H1 (cell line): ENCODE measurements at regions not wholly inside any gene's neighbourhood (a gene's known extent, or its start where the extent isn't known, plus 50 kb on each side); places are given as distances from the start of the nearest gene placed in this dataset.

Experiments used
- CTCF ChIA-PET: fragments of 300-600 bp; sonication (Branson Sonifier 250); formaldehyde crosslinking; loops from one replicate; lab custom pipeline; 2021; ENCODE audit not compliant: partially characterized antibody; lab: Charles Lee
- POLR2A ChIA-PET: fragments of 300-600 bp; sonication (Branson Sonifier 250); formaldehyde crosslinking; loops from one replicate; lab custom pipeline; 2021; ENCODE audit warnings: inconsistent platforms; ENCODE audit not compliant: partially characterized antibody; lab: Charles Lee
- DNase-seq, 2 experiments: peaks; one replicate each; pipeline versions ENCODE4 v3.0.0 to v3.0.0-alpha.2; 2010 to 2022; ENCODE audit warnings: low spot score in 2 of 2, low read depth in 1 of 2, mixed read lengths in 1 of 2
- FAIRE-seq: peaks from 2 replicates; lab custom pipeline; 2011; peaks lifted over from hg19 to GRCh38; lab: Jason Lieb, UNC
- H2AFZ ChIP-seq: 2 replicates; pipeline ENCODE4 v1.8.1; 2012; ENCODE audit warnings: low read length, inconsistent platforms
- H2AK5ac ChIP-seq: 2 replicates; pipeline ENCODE4 v1.6.1; 2013; ENCODE audit warnings: low read depth, low read length
- H2BK120ac ChIP-seq: replicated peaks from 2 replicates; pipeline ENCODE3; 2013; ENCODE audit warnings: low read depth, low read length, inconsistent platforms
- H2BK12ac ChIP-seq: 2 replicates; pipeline ENCODE4 v1.6.1; 2013; ENCODE audit warnings: low read depth, low read length
- H2BK15ac ChIP-seq: 2 replicates; pipeline ENCODE4 v1.6.1; 2013; ENCODE audit warnings: low read length
- H2BK20ac ChIP-seq: 2 replicates; pipeline ENCODE4 v1.6.1; 2013; ENCODE audit warnings: low read length
- H2BK5ac ChIP-seq: 2 replicates; pipeline ENCODE4 v1.6.1; 2013; ENCODE audit warnings: low read depth, low read length
- H3K14ac ChIP-seq: 2 replicates; pipeline ENCODE4 v1.6.1; 2013; ENCODE audit warnings: inconsistent platforms; ENCODE audit not compliant: insufficient read length
- H3K18ac ChIP-seq: 2 replicates; pipeline ENCODE4 v1.6.1; 2013; ENCODE audit warnings: low read length; ENCODE audit errors: extremely low read depth
- H3K23ac ChIP-seq: 2 replicates; pipeline ENCODE4 v1.6.1; 2013; ENCODE audit warnings: inconsistent platforms; ENCODE audit not compliant: insufficient read length
- H3K23me2 ChIP-seq: 2 replicates; pipeline ENCODE4 v1.6.1; 2013; ENCODE audit warnings: low read depth, low read length
- H3K27ac ChIP-seq: 2 replicates; pipeline ENCODE4 v1.6.1; 2011; ENCODE audit warnings: low read depth, low read length, inconsistent platforms
- H3K27me3 ChIP-seq, 4 experiments: replicated peaks in 1 of 4; 1 replicate in 1 of 4; 2 replicates in 3 of 4; pipeline versions ENCODE4 v1.6.1 to v1.8.1; 2011 to 2013; ENCODE audit warnings: low read length in 3 of 4, mild to moderate bottlenecking in 3 of 4, inconsistent platforms in 2 of 4, mixed read lengths in 2 of 4, moderate library complexity in 1 of 4; ENCODE audit not compliant: control insufficient read depth in 3 of 4, insufficient read depth in 3 of 4; ENCODE audit errors: extremely low read depth in 1 of 4
- H3K36me3 ChIP-seq, 4 experiments: 2 replicates each; pipeline versions ENCODE4 v1.6.1 to v1.8.1; 2011 to 2013; ENCODE audit warnings: mild to moderate bottlenecking in 4 of 4, low read length in 3 of 4, moderate library complexity in 2 of 4, control low read depth in 1 of 4, inconsistent platforms in 1 of 4; ENCODE audit not compliant: insufficient read depth in 4 of 4, control insufficient read depth in 2 of 4
- H3K4ac ChIP-seq: replicated peaks from 2 replicates; pipeline ENCODE3; 2013; ENCODE audit warnings: low read length, low read depth, mixed read lengths, inconsistent platforms; ENCODE audit not compliant: insufficient read length
- H3K4me1 ChIP-seq, 4 experiments: replicated peaks in 1 of 4; 1 replicate in 1 of 4; 2 replicates in 3 of 4; pipeline versions ENCODE4 v1.6.1 to v1.8.1; 2011 to 2013; ENCODE audit warnings: low read length in 3 of 4, inconsistent platforms in 2 of 4, mixed read lengths in 1 of 4; ENCODE audit not compliant: insufficient read depth in 4 of 4, control insufficient read depth in 3 of 4
- H3K4me2 ChIP-seq, 2 experiments: 2 replicates each; pipeline versions ENCODE4 v1.6.1 to v1.8.1; 2011 to 2013; ENCODE audit warnings: low read depth in 2 of 2, low read length in 2 of 2, control low read depth in 1 of 2, inconsistent platforms in 1 of 2, mild to moderate bottlenecking in 1 of 2; ENCODE audit not compliant: insufficient read depth in 1 of 2
- H3K4me3 ChIP-seq, 4 experiments: fragments of 200-600, 300-600 bp in 1 of 4; sonication (generic), shearing (Covaris generic), sonication (Bioruptor Twin) in 1 of 4; 2 replicates each; pipeline versions ENCODE4 v1.5.1 to v1.8.1; 2011 to 2016; ENCODE audit warnings: low read length in 4 of 4, low read depth in 3 of 4, control low read depth in 2 of 4, inconsistent platforms in 2 of 4, mild to moderate bottlenecking in 2 of 4, mixed read lengths in 1 of 4, moderate library complexity in 1 of 4; ENCODE audit not compliant: insufficient read depth in 2 of 4; ENCODE audit errors: extremely low read depth in 1 of 4
- H3K56ac ChIP-seq: replicated peaks from 2 replicates; pipeline ENCODE3; 2013; ENCODE audit warnings: low read depth, mild to moderate bottlenecking, mixed read lengths, low read length, inconsistent platforms; ENCODE audit not compliant: insufficient read length
- H3K79me1 ChIP-seq: 2 replicates; pipeline ENCODE4 v1.6.1; 2013; ENCODE audit warnings: low read depth, low read length, control low read depth
- H3K79me2 ChIP-seq, 2 experiments: 2 replicates each; pipeline versions ENCODE4 v1.6.1 to v1.8.1; 2012 to 2013; ENCODE audit warnings: low read length in 2 of 2, mild to moderate bottlenecking in 2 of 2, inconsistent platforms in 1 of 2; ENCODE audit not compliant: insufficient read depth in 2 of 2, control insufficient read depth in 1 of 2
- H3K9ac ChIP-seq, 4 experiments: replicated peaks in 1 of 4; 1 replicate in 1 of 4; 2 replicates in 3 of 4; pipeline versions ENCODE4 v1.6.1 to v1.8.1; 2011 to 2013; ENCODE audit warnings: low read depth in 3 of 4, low read length in 3 of 4, control low read depth in 2 of 4, mild to moderate bottlenecking in 2 of 4, moderate library complexity in 2 of 4, inconsistent platforms in 1 of 4; ENCODE audit errors: extremely low read depth in 1 of 4
- H3K9me3 ChIP-seq, 2 experiments: 2 replicates each; pipeline versions ENCODE4 v1.6.1 to v1.8.1; 2012 to 2013; ENCODE audit warnings: mild to moderate bottlenecking in 2 of 2, moderate library complexity in 2 of 2, control low read depth in 1 of 2, inconsistent platforms in 1 of 2, low read depth in 1 of 2, low read length in 1 of 2, mixed read lengths in 1 of 2; ENCODE audit not compliant: insufficient read depth in 2 of 2
- H4K20me1 ChIP-seq, 2 experiments: replicated peaks in 1 of 2; 2 replicates each; pipeline versions ENCODE3 to v1.8.1; 2011 to 2013; ENCODE audit warnings: inconsistent platforms in 2 of 2, low read length in 2 of 2, mild to moderate bottlenecking in 1 of 2; ENCODE audit not compliant: insufficient read depth in 2 of 2, control insufficient read depth in 1 of 2
- H4K5ac ChIP-seq: 2 replicates; pipeline ENCODE4 v1.6.1; 2013; ENCODE audit warnings: low read length, low read depth, mixed read lengths, inconsistent platforms; ENCODE audit not compliant: insufficient read length
- H4K8ac ChIP-seq: 2 replicates; pipeline ENCODE4 v1.8.0; 2013; ENCODE audit warnings: mild to moderate bottlenecking, moderate library complexity, low read length, inconsistent platforms; ENCODE audit not compliant: insufficient read depth; ENCODE audit errors: extremely low read depth
- H4K91ac ChIP-seq: replicated peaks from 2 replicates; pipeline ENCODE3; 2013; ENCODE audit warnings: low read length, mixed read lengths, inconsistent platforms; ENCODE audit not compliant: insufficient read length
- CHD1 ChIP-seq: IDR thresholded peaks from 2 replicates; pipeline ENCODE4 v1.6.1; 2012; ENCODE audit warnings: low read depth, low read length, improper control_type of control experiment
- JUND ChIP-seq: IDR thresholded peaks from 2 replicates; pipeline ENCODE4 v1.6.1; 2011; ENCODE audit warnings: mild to moderate bottlenecking, improper control_type of control experiment, low read length
- SRF ChIP-seq: IDR thresholded peaks from 2 replicates; pipeline ENCODE4 v1.6.1; 2011; ENCODE audit warnings: mild to moderate bottlenecking, low read depth, low read length, moderate library complexity

DNA sequence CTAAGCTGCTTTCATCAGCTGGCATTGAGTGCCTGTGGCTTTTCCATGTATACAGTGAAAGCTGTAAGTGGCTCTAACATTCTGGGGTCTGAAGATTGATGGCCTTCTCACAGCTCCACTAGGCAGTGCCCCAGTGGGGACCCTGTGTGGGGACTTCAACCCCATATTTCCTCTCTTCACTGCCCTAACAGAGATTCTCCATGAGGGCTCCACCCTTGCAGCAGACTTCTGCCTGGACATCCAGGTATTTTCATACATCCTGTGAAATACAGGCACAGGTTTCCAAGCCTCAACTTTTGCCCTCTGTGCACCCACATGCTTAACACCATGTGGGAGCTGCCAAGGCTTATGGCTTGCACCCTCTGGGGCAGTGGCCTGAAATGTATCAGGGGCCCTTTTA is 188.2 kb upstream of the SYT4 start:
- H4K20me1 ChIP-seq, result no peaks in the 10 kb centered on the region
- H4K8ac ChIP-seq, result no peak overlapping the region
- TF ChIP-seq CHD1 (no peak), JUND (no peak), SRF (no peak)
- H3K14ac ChIP-seq, result no peak overlapping the region
- H2BK20ac ChIP-seq, result no peak overlapping the region
- H3K79me2 ChIP-seq, result no peaks in the 10 kb centered on the region
- no peaks in the 10 kb centered on the region for H3K23me2 ChIP-seq
- POLR2A ChIA-PET, result no interaction called here
- no peak overlapping the region for H4K5ac ChIP-seq
- H3K4me3 ChIP-seq, result no peak overlapping the region
- no peak overlapping the region for H2BK120ac ChIP-seq
- peaks cover 18 to 25% of the 10 kb centered on the region in 2 experiments for H3K9me3 ChIP-seq
- H2BK12ac ChIP-seq, result no peak overlapping the region
- DNase-seq, result no peak
- no peak overlapping the region for H3K4ac ChIP-seq
- no peaks in the 10 kb centered on the region for H3K27me3 ChIP-seq
- H2BK15ac ChIP-seq, result no peak overlapping the region
- no peak overlapping the region for H3K56ac ChIP-seq
- no peaks in the 10 kb centered on the region for H3K4me1 ChIP-seq
- no peak overlapping the region for H2AFZ ChIP-seq
- CTCF ChIA-PET, result interaction anchor here (1.2 kb wide), 1 partner anchor 13 kb away, joined by 4 read pairs; no protein-coding TSS in a partner anchor
- H3K9ac ChIP-seq, result no peak overlapping the region
- H3K4me2 ChIP-seq, result no peak overlapping the region
- H3K36me3 ChIP-seq, result no peaks in the 10 kb centered on the region
- H2AK5ac ChIP-seq, result no peak overlapping the region
- no peaks in the 10 kb centered on the region for H3K79me1 ChIP-seq
- no peak overlapping the region for H3K27ac ChIP-seq
- H4K91ac ChIP-seq, result no peak overlapping the region
- H2BK5ac ChIP-seq, result no peak overlapping the region
- no peak overlapping the region for H3K18ac ChIP-seq
- H3K23ac ChIP-seq, result no peak overlapping the region
- no peak for FAIRE-seq
